Breast epithelium (tissue), 4 donors: ENCODE measurements at regions not wholly inside any gene's neighbourhood (a gene's known extent, or its start where the extent isn't known, plus 50 kb on each side); places are given as distances from the start of the nearest gene placed in this dataset.

Experiments
- DNase-seq, 2 donors: peaks; one replicate each; pipeline ENCODE4 v3.0.0-alpha.2; 2019; ENCODE audit warnings: low spot score in 2 of 2
- H3K27ac ChIP-seq, 2 donors: fragments of 200-600 bp; sonication (generic) in 1 of 2; one replicate each; pipeline ENCODE4 v1.5.1; 2016 to 2019; ENCODE audit warnings: mild to moderate bottlenecking in 1 of 2
- H3K27me3 ChIP-seq, 2 donors: fragments of 200-600 bp; sonication (generic) in 1 of 2; one replicate each; pipeline versions ENCODE4 v1.5.1 to v1.6.0; 2017 to 2019; ENCODE audit warnings: control low read depth in 1 of 2, mild to moderate bottlenecking in 1 of 2
- H3K36me3 ChIP-seq: fragments of 200-600 bp; one replicate; pipeline ENCODE4 v1.5.1; 2019
- H3K4me1 ChIP-seq, 2 donors: fragments of 200-600 bp; sonication (generic); one replicate each; pipeline ENCODE4 v1.5.1; 2016 to 2019; ENCODE audit warnings: control low read depth in 1 of 2
- H3K4me3 ChIP-seq, 3 donors: fragments of 200-600 bp; sonication (generic); 1 replicate in 2 of 3; 2 replicates in 1 of 3; pipeline ENCODE4 v1.5.1; 2016 to 2019; ENCODE audit warnings: mild to moderate bottlenecking in 3 of 3, moderate library complexity in 2 of 3
- H3K9me3 ChIP-seq, 2 donors: fragments of 200-600 bp; sonication (generic) in 1 of 2; one replicate each; pipeline ENCODE4 v1.5.1; 2016 to 2019; ENCODE audit warnings: control low read depth in 1 of 2
- POLR2A ChIP-seq: fragments of 450-650 bp; IDR thresholded peaks from one replicate; pipeline ENCODE4 v1.6.1; 2016; ENCODE audit warnings: antibody characterized with exemption, mild to moderate bottlenecking, moderate library complexity
- POLR2AphosphoS5 ChIP-seq, 3 donors: sonication (generic); formaldehyde crosslinking; IDR thresholded peaks; one replicate each; pipeline ENCODE4 v1.6.1; 2017; ENCODE audit warnings: antibody characterized with exemption in 3 of 3
- intact Hi-C: fragments of 100-400 bp; cut with DNase I; formaldehyde crosslinking; loops from one replicate; pipeline ENCODE4 v1.15.1; 2023; ENCODE audit warnings: low total_unique reads
- TF ChIP-seq, protein P1 (sequence below), 3 donors: fragments of 450-650 bp; IDR thresholded peaks; one replicate each; pipeline ENCODE4 v1.5.1; 2016 to 2017; ENCODE audit warnings: antibody characterized with exemption in 3 of 3, mild to moderate bottlenecking in 3 of 3, moderate library complexity in 3 of 3

DNA sequence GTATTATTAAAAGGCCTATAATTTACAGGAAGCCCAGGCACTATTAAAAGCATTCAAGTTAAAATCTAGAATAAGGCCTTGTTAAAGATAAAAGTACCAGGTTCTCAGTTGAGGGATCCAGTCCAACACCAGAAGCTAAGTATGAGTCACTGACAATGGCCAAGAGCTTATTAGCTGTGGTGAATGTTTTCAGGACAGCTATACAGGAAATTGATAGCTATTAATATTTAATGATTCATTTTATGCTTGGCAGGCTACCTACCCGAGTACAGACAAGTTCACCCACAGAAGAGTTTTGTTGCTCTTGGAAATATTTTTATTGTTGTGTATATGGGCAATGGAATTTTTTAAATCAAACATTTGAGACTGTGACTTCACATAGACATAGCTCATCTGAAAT lies 729.6 kb upstream of the ZNF804A start:
- Histone ChIP-seq H3K4me3 (no peak overlapping the region), H3K4me1 (no peaks in the 10 kb centered on the region), H3K27ac (no peak overlapping the region), H3K36me3 (no peaks in the 10 kb centered on the region), H3K27me3 (no peaks in the 10 kb centered on the region), H3K9me3 (no peaks in the 10 kb centered on the region)
- no peak for DNase-seq
- intact Hi-C loops = no loop called here
- no peak for TF ChIP-seq POLR2A

- Histone ChIP-seq H3K27ac (no peak overlapping the region), H3K9me3 (no peaks in the 10 kb centered on the region), H3K4me1 (no peaks in the 10 kb centered on the region), H3K27me3 (no peaks in the 10 kb centered on the region), H3K36me3 (no peaks in the 10 kb centered on the region), H3K4me3 (no peak overlapping the region)
- DNase-seq = no peak
- no peak for TF ChIP-seq POLR2AphosphoS5 (IDR thresholded peaks at IDR 0.05)
- no peak for TF ChIP-seq POLR2A
- TF ChIP-seq, protein P1, sequence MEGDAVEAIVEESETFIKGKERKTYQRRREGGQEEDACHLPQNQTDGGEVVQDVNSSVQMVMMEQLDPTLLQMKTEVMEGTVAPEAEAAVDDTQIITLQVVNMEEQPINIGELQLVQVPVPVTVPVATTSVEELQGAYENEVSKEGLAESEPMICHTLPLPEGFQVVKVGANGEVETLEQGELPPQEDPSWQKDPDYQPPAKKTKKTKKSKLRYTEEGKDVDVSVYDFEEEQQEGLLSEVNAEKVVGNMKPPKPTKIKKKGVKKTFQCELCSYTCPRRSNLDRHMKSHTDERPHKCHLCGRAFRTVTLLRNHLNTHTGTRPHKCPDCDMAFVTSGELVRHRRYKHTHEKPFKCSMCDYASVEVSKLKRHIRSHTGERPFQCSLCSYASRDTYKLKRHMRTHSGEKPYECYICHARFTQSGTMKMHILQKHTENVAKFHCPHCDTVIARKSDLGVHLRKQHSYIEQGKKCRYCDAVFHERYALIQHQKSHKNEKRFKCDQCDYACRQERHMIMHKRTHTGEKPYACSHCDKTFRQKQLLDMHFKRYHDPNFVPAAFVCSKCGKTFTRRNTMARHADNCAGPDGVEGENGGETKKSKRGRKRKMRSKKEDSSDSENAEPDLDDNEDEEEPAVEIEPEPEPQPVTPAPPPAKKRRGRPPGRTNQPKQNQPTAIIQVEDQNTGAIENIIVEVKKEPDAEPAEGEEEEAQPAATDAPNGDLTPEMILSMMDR (IDR thresholded peaks at IDR 0.05) = no peak
- intact Hi-C loops = loop anchor here (2.0 kb wide), 1 partner anchor 57 kb away; no protein-coding TSS in a partner anchor
Observed at GRCh38 chr2:183872131-183872530, 726.2 kb upstream of the ZNF804A start.

DNA sequence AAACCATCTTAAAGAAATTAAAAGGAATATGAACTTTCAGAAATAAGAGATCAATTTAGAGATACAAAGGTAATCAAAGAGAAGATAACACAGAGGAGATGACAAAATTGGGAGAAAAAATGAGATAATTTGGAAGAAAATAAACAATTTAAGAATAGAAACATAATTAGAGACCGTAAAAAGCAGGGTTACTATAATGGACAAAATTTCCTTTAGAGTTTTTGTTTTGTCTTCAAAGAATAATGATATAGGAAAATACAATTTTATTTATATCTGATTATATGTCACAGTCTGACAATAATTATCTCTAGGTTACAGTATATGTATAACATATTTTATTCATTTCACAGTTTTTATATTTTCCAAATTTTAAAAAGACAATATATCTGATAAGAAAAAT lies 716.4 kb upstream of the ZNF804A start:
- intact Hi-C loops = no loop called here
- Histone ChIP-seq H3K36me3 (no peaks in the 10 kb centered on the region), H3K27ac (no peak overlapping the region), H3K27me3 (no peaks in the 10 kb centered on the region), H3K9me3 (no peaks in the 10 kb centered on the region), H3K4me1 (no peaks in the 10 kb centered on the region), H3K4me3 (no peak overlapping the region)
- DNase-seq = no peak
- TF ChIP-seq POLR2AphosphoS5 (IDR thresholded peaks at IDR 0.05) (no peak), POLR2A (no peak)
- TF ChIP-seq, protein P1 (IDR thresholded peaks at IDR 0.05) = no peak

GRCh38 chr2:183892315-183892941 lies 705.9 kb upstream of the ZNF804A start:
- H3K36me3 ChIP-seq = no peaks in the 10 kb centered on the region
- TF ChIP-seq POLR2A = no peak
- no peak for TF ChIP-seq POLR2AphosphoS5 (IDR thresholded peaks at IDR 0.05)
- TF ChIP-seq, protein P1 (IDR thresholded peaks at IDR 0.05) = no peak
- intact Hi-C loops = no loop called here
- H3K27ac ChIP-seq = no peak overlapping the region
- H3K27me3 ChIP-seq = no peaks in the 10 kb centered on the region
- no peak overlapping the region for H3K4me3 ChIP-seq
- H3K9me3 ChIP-seq = no peaks in the 10 kb centered on the region
- no peaks in the 10 kb centered on the region for H3K4me1 ChIP-seq
- DNase-seq = no peak

DNA sequence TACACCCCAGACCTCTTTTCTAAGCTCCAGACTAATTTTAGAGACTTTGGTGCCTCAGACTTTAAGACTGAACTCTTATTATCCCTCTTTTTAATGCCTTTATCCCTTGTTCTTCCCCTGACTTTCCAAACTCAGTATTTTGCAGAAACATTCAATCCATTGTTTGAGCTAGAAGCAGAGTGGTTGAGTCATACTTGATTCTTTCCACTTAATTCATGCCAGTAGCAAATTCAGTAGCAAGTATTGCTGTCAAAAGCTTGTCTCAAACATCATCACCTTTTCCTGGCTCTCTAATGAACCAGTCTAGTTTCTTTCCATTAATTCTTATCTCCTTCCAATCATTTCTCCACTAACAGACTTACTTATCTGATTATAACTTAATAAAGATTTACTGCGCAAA lies 699.7 kb upstream of the ZNF804A start:
- no peak for DNase-seq

More for the DNA sequence above, 699.7 kb upstream of the ZNF804A start:
- intact Hi-C loops = no loop called here
- no peak overlapping the region for H3K4me3 ChIP-seq
- TF ChIP-seq POLR2AphosphoS5 (IDR thresholded peaks at IDR 0.05) (no peak), POLR2A (no peak)
- TF ChIP-seq, protein P1 (IDR thresholded peaks at IDR 0.05) = no peak
- H3K36me3 ChIP-seq = no peaks in the 10 kb centered on the region
- H3K9me3 ChIP-seq = no peaks in the 10 kb centered on the region
- H3K4me1 ChIP-seq = no peaks in the 10 kb centered on the region
- no peak overlapping the region for H3K27ac ChIP-seq
- H3K27me3 ChIP-seq = no peaks in the 10 kb centered on the region
